ENCODE measurements at regions not wholly inside any gene's neighbourhood (a gene's known extent, or its start where the extent isn't known, plus 50 kb on each side); places are given as distances from the start of the nearest gene placed in this dataset.
"Not testable (repeated sequence)": the region's sequence is repeated elsewhere in the genome, so short reads cannot be mapped to it uniquely, and the experiment has no call there.

DNA sequence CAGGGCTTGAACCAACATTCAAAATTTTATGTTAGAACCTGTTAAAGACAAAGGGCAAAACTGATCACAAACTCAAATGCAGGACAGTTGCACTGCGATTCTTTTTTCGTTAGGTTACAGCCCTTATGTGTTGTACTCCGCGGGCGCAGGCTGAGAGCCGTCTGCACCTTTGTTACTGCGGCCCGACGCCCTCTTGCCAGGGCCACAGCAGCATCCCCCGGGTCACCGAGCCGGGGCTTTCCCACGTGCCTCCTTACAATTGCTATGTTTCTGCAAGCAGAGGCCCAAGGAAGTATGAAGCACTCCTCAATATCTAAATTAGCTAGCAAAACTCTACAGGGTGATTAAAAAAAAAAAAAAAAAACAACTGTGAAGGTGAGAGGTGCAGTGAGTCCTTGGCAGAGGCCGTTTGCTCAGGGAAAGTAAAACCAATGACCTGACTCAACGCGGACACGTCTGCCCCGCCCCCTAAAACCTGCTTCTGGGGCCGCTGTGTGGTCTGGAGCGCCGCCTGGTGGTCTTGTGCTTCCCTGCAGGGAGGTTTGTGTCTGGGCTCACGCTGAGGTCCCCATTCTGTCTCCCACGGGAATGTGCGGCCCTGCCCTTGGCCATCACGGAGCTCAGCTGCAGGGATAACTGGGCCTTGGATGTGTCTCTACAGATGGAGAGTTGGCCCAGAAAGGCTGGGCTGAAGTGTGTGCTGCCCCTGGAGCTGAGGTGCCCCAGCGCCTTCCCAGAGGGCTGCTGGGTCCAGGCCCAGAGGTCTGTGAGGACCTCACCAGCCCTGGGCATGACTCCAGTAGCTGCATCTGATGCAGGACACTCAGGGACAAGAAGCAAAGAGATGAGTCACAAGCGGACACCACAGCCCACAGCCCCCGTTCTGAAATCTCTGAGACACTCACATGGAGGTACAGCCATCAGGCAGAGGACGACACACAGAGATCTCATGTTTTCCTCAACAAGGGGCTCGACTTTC, 418.5 kb downstream of the TMEM121 start:
- DNase-seq: peak; percentile 74 to 86 (median 81)
- H3K4me1 ChIP-seq (ENCODE audit: low read depth): peaks cover 2% of the 10 kb centered on the region
- TF ChIP-seq, protein P1, sequence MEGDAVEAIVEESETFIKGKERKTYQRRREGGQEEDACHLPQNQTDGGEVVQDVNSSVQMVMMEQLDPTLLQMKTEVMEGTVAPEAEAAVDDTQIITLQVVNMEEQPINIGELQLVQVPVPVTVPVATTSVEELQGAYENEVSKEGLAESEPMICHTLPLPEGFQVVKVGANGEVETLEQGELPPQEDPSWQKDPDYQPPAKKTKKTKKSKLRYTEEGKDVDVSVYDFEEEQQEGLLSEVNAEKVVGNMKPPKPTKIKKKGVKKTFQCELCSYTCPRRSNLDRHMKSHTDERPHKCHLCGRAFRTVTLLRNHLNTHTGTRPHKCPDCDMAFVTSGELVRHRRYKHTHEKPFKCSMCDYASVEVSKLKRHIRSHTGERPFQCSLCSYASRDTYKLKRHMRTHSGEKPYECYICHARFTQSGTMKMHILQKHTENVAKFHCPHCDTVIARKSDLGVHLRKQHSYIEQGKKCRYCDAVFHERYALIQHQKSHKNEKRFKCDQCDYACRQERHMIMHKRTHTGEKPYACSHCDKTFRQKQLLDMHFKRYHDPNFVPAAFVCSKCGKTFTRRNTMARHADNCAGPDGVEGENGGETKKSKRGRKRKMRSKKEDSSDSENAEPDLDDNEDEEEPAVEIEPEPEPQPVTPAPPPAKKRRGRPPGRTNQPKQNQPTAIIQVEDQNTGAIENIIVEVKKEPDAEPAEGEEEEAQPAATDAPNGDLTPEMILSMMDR (IDR thresholded peaks at IDR 0.05): peak; percentile 55
- ATAC-seq: peak; percentile 94
- no peak overlapping the region for H3K4me3 ChIP-seq
- intact Hi-C loops (cut with DNase I, micrococcal nuclease): loop anchor here in 1 of 2 donors (10.0 kb wide), 1 partner anchor 260 kb away; no protein-coding TSS in a partner anchor
- no peaks in the 10 kb centered on the region for H3K36me3 ChIP-seq (ENCODE audit: low read depth)
- H3K9me3 ChIP-seq: no peaks in the 10 kb centered on the region

DNA sequence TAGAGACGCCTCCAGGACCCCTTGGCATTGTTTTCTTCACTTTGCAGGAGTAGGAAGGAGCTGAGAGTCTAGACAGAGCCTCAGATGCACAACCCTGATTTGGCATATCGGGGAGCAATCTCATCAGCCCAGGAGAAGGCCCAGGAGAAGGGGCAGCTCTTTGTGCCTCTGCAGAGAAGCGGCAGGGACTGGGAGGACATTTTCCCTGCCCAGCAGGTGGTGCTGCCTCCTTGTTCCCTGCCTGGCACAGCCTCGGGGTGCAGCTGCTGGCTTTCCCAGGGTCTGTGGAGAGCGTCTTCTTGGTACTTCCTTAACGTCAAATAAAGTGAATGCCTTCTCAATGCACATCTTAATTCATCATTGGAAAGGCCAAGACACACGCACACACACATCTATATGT, 419.5 kb downstream of the TMEM121 start:
- intact Hi-C loops (cut with DNase I, micrococcal nuclease): loop anchor here in 1 of 2 donors (10.0 kb wide), 1 partner anchor 261 kb away; no protein-coding TSS in a partner anchor
- TF ChIP-seq, protein P1 (IDR thresholded peaks at IDR 0.05): no peak
- H3K9me3 ChIP-seq: no peaks in the 10 kb centered on the region
- no peaks in the 10 kb centered on the region for H3K36me3 ChIP-seq (ENCODE audit: low read depth)
- no peak for DNase-seq
- H3K4me3 ChIP-seq: no peak overlapping the region
- no peak for ATAC-seq
- H3K4me1 ChIP-seq (ENCODE audit: low read depth): peaks cover 2% of the 10 kb centered on the region

DNA sequence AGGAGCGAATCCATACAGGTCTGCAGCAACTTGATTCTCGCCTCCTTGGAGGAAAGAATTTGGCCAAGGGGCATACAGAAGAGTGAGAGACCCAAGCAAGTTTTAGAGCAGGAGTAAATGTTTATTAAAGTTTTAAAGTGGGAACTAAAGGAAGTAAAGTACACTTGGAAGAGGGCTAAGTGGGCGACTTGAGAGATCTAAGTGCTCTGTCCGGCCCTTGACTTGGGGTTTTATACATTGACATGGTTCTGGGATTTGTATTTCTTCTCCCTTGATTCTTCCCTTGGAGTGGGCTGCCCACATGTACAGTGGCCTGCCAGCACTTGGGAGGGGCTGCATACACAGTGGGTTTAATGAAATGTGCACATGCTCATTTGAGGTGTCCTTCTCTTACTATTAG, 421.2 kb downstream of the TMEM121 start:
- Histone ChIP-seq H3K4me1 (ENCODE audit: low read depth) (peaks cover 2% of the 10 kb centered on the region), H3K36me3 (ENCODE audit: low read depth) (no peaks in the 10 kb centered on the region), H3K4me3 (no peak overlapping the region), H3K9me3 (no peaks in the 10 kb centered on the region)
- intact Hi-C loops (cut with DNase I, micrococcal nuclease): loop anchor here in 1 of 2 donors (10.0 kb wide), 1 partner anchor 263 kb away; no protein-coding TSS in a partner anchor
- TF ChIP-seq, protein P1 (IDR thresholded peaks at IDR 0.05): no peak
- DNase-seq (no peak), ATAC-seq (no peak)

DNA sequence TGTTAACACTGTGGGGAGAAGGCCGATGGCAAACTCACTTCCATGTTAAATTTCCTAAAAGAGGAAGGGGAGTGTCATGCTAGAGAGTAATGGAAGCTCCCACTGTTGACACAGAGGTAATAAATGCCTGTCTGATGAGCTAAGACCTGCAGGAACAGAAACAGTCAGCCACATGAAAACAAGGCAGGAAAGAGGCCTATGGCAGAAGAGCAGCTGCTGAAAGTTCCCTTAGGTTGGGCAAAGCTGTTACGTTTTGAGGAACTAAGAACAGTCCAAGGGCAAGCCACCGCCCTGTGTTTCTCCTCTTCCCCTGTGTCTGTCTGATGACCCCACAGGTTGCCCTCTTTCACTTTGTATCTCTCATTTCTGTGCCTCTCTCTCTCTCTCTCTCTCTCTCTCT, 422.6 kb downstream of the TMEM121 start:
- peak; percentile 40 for ATAC-seq

DNA sequence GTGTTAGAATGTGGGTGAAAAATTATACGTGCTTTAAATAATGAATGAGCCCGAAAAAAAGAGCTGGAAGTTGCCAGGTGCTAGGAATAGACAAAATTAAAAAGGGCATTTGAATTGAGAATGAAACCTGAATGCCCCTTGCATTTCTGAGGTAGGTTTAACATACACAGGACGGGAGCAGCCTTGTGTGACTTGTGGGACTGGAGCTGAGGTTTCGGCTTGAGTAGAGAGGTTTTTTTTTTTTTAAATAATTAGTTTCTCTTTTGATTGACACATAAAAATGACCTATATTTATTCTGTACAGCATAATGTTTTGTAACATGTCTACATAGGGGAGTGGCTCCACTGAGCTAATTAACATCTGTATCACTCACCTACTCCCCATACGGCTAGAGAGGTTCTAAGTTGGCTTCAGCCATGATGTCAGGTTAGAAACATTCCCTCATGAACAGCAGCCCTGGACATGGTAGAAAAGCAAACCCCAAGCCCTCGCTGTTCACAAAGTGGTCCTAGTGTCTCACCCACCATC, 424.0 kb downstream of the TMEM121 start:
- H3K4me3 ChIP-seq; DNase-seq; intact Hi-C loops (cut with DNase I, micrococcal nuclease); ATAC-seq; H3K9me3 ChIP-seq; H3K4me1 ChIP-seq (ENCODE audit: low read depth); H3K36me3 ChIP-seq (ENCODE audit: low read depth): not testable (repeated sequence)

More for the DNA sequence above, 422.6 kb downstream of the TMEM121 start:
- not testable (repeated sequence) for H3K4me3 ChIP-seq; H3K36me3 ChIP-seq (ENCODE audit: low read depth); H3K4me1 ChIP-seq (ENCODE audit: low read depth); H3K9me3 ChIP-seq; DNase-seq
- intact Hi-C loops (cut with DNase I, micrococcal nuclease): loop anchor here in 1 of 2 donors (10.0 kb wide), 1 partner anchor 264 kb away; no protein-coding TSS in a partner anchor

DNA sequence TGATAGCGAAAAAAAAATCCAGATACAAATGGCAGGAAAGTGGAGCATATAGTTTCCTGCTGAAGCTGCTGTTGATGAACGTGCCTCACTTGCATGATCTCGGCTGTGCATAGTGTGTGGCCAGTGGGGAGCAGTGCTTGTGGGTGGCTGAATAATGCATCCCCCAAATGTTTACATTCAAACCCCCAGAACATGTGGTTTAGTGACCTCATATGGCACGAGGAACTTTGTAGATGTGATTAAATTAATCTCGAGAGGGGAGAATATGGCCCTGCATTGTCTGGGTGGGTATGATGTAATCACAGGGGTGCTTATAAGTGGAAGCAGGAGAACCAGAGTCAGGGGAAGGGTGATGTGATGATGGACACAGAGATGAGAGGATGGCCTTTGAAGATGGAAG, 425.0 kb downstream of the TMEM121 start:
- ATAC-seq: no peak
- DNase-seq: no peak
- Histone ChIP-seq H3K9me3 (no peaks in the 10 kb centered on the region), H3K36me3 (ENCODE audit: low read depth) (no peaks in the 10 kb centered on the region), H3K4me1 (ENCODE audit: low read depth) (no peaks in the 10 kb centered on the region), H3K4me3 (no peak overlapping the region)
- TF ChIP-seq, protein P1 (IDR thresholded peaks at IDR 0.05): no peak
- intact Hi-C loops (cut with DNase I, micrococcal nuclease): no loop called here

Measured in mucosa of descending colon (tissue), 3 donors.